ENCODE measurements at regions not wholly inside any gene's neighbourhood (a gene's known extent, or its start where the extent isn't known, plus 50 kb on each side); places are given as distances from the start of the nearest gene placed in this dataset.
"Not testable (repeated sequence)": the region's sequence is repeated elsewhere in the genome, so short reads cannot be mapped to it uniquely, and the experiment has no call there.

- no peak overlapping the region for H2BK15ac ChIP-seq (ENCODE audit: low read depth, poor library complexity, severe bottlenecking)
- no peak overlapping the region for H2AFZ ChIP-seq (ENCODE audit: low read depth, low read length)
- H2BK12ac ChIP-seq (ENCODE audit: low read length in 2 of 2): no peak overlapping the region
- no peak overlapping the region for H2BK5ac ChIP-seq (ENCODE audit: low read depth, low read length, poor library complexity, severe bottlenecking)
- no peak for DNase-seq
- no peak overlapping the region for H3K14ac ChIP-seq (ENCODE audit: low read length in 2 of 2)
- H3K9ac ChIP-seq (ENCODE audit: low read length): no peak overlapping the region
- WGBS: no CpG with 5 or more reads among the region's 3 CpGs
- H3K23ac ChIP-seq (ENCODE audit: low read length in 2 of 2): no peak overlapping the region
- H3K4me1 ChIP-seq (ENCODE audit: control insufficient read depth, insufficient read depth, low read depth, low read length): no peaks in the 10 kb centered on the region
- H4K91ac ChIP-seq (ENCODE audit: low read length): no peak overlapping the region
- H2BK120ac ChIP-seq (ENCODE audit: low read depth, low read length): no peak overlapping the region
- no peak overlapping the region for H3K27ac ChIP-seq (ENCODE audit: low read length, poor library complexity, severe bottlenecking)
- no peak overlapping the region for H3K4me3 ChIP-seq (ENCODE audit: insufficient read depth in 1 of 2, low read depth in 1 of 2, low read length in 2 of 2)
- H3K79me1 ChIP-seq (replicated peaks; ENCODE audit: low read length, poor library complexity, severe bottlenecking): no peaks in the 10 kb centered on the region
- no peaks in the 10 kb centered on the region for H3K36me3 ChIP-seq (ENCODE audit: control insufficient read depth in 1 of 2, insufficient read depth in 2 of 2, low read depth in 1 of 2, low read length in 2 of 2)
- no peak overlapping the region for H3K4me2 ChIP-seq (ENCODE audit: low read length, poor library complexity, severe bottlenecking)
- H4K8ac ChIP-seq (ENCODE audit: low read length): no peak overlapping the region
- H2AK5ac ChIP-seq (ENCODE audit: low read length, severe bottlenecking): no peak overlapping the region
- peaks cover 4% of the 10 kb centered on the region for H3K9me3 ChIP-seq (ENCODE audit: control insufficient read depth, low read length)
- H3K4ac ChIP-seq (ENCODE audit: low read depth in 1 of 2, low read length in 2 of 2): no peak overlapping the region
- no peaks in the 10 kb centered on the region for H3K27me3 ChIP-seq (ENCODE audit: control insufficient read depth in 1 of 2, insufficient read depth in 1 of 2, low read length in 2 of 2)
- H3K18ac ChIP-seq (ENCODE audit: low read depth in 1 of 2, low read length in 2 of 2): no peak overlapping the region
These were observed 337.6 kb downstream of the SPIN4 start for GRCh38 chrX:63013549-63013948.

GRCh38 chrX:63012574-63012973, 338.6 kb downstream of the SPIN4 start:
- H3K23ac ChIP-seq (ENCODE audit: low read length in 2 of 2): no peak overlapping the region
- H4K8ac ChIP-seq (ENCODE audit: low read length): no peak overlapping the region
- H2BK120ac ChIP-seq (ENCODE audit: low read depth, low read length): no peak overlapping the region
- no peak overlapping the region for H2BK15ac ChIP-seq (ENCODE audit: low read depth, poor library complexity, severe bottlenecking)
- no peaks in the 10 kb centered on the region for H3K27me3 ChIP-seq (ENCODE audit: control insufficient read depth in 1 of 2, insufficient read depth in 1 of 2, low read length in 2 of 2)
- H3K79me1 ChIP-seq (replicated peaks; ENCODE audit: low read length, poor library complexity, severe bottlenecking): no peaks in the 10 kb centered on the region
- no peak overlapping the region for H2BK12ac ChIP-seq (ENCODE audit: low read length in 2 of 2)
- peaks cover 4% of the 10 kb centered on the region for H3K9me3 ChIP-seq (ENCODE audit: control insufficient read depth, low read length)
- no peak overlapping the region for H3K14ac ChIP-seq (ENCODE audit: low read length in 2 of 2)
- no peaks in the 10 kb centered on the region for H3K36me3 ChIP-seq (ENCODE audit: control insufficient read depth in 1 of 2, insufficient read depth in 2 of 2, low read depth in 1 of 2, low read length in 2 of 2)
- H3K4me2 ChIP-seq (ENCODE audit: low read length, poor library complexity, severe bottlenecking): no peak overlapping the region
- H3K9ac ChIP-seq (ENCODE audit: low read length): no peak overlapping the region
- H4K91ac ChIP-seq (ENCODE audit: low read length): no peak overlapping the region
- no peak overlapping the region for H3K4me3 ChIP-seq (ENCODE audit: insufficient read depth in 1 of 2, low read depth in 1 of 2, low read length in 2 of 2)
- no peak overlapping the region for H2BK5ac ChIP-seq (ENCODE audit: low read depth, low read length, poor library complexity, severe bottlenecking)
- H3K4ac ChIP-seq (ENCODE audit: low read depth in 1 of 2, low read length in 2 of 2): no peak overlapping the region
- no peak overlapping the region for H3K27ac ChIP-seq (ENCODE audit: low read length, poor library complexity, severe bottlenecking)
- DNase-seq: no peak
- no peak overlapping the region for H2AK5ac ChIP-seq (ENCODE audit: low read length, severe bottlenecking)
- H2AFZ ChIP-seq (ENCODE audit: low read depth, low read length): no peak overlapping the region
- no peaks in the 10 kb centered on the region for H3K4me1 ChIP-seq (ENCODE audit: control insufficient read depth, insufficient read depth, low read depth, low read length)
- H3K18ac ChIP-seq (ENCODE audit: low read depth in 1 of 2, low read length in 2 of 2): no peak overlapping the region

GRCh38 chrX:63000196-63000595, 350.9 kb downstream of the SPIN4 start:
- not testable (repeated sequence) for H2AK5ac ChIP-seq (ENCODE audit: low read length, severe bottlenecking); H3K79me1 ChIP-seq (replicated peaks; ENCODE audit: low read length, poor library complexity, severe bottlenecking); H2BK5ac ChIP-seq (ENCODE audit: low read depth, low read length, poor library complexity, severe bottlenecking); H3K9ac ChIP-seq (ENCODE audit: low read length); H4K91ac ChIP-seq (ENCODE audit: low read length); DNase-seq; H4K8ac ChIP-seq (ENCODE audit: low read length); H2AFZ ChIP-seq (ENCODE audit: low read depth, low read length); H3K14ac ChIP-seq (ENCODE audit: low read length in 2 of 2); H3K4me1 ChIP-seq (ENCODE audit: control insufficient read depth, insufficient read depth, low read depth, low read length); H2BK120ac ChIP-seq (ENCODE audit: low read depth, low read length); H3K27me3 ChIP-seq (ENCODE audit: control insufficient read depth in 1 of 2, insufficient read depth in 1 of 2, low read length in 2 of 2); H3K4me3 ChIP-seq (ENCODE audit: insufficient read depth in 1 of 2, low read depth in 1 of 2, low read length in 2 of 2); H2BK12ac ChIP-seq (ENCODE audit: low read length in 2 of 2); H2BK15ac ChIP-seq (ENCODE audit: low read depth, poor library complexity, severe bottlenecking); H3K36me3 ChIP-seq (ENCODE audit: control insufficient read depth in 1 of 2, insufficient read depth in 2 of 2, low read depth in 1 of 2, low read length in 2 of 2); H3K27ac ChIP-seq (ENCODE audit: low read length, poor library complexity, severe bottlenecking); H3K4me2 ChIP-seq (ENCODE audit: low read length, poor library complexity, severe bottlenecking); H3K4ac ChIP-seq (ENCODE audit: low read depth in 1 of 2, low read length in 2 of 2); H3K23ac ChIP-seq (ENCODE audit: low read length in 2 of 2); H3K18ac ChIP-seq (ENCODE audit: low read depth in 1 of 2, low read length in 2 of 2)
- H3K9me3 ChIP-seq (ENCODE audit: control insufficient read depth, low read length): peaks cover 18% of the 10 kb centered on the region
- WGBS: no CpG with 5 or more reads among the region's 1 CpG

Measured in mesenchymal stem cell (in vitro differentiated cells and primary cell).